Stimulated activated CD8-positive, alpha-beta memory T cell treated with anti-CD3 and anti-CD28 coated beads, Interleukin-2, amount 100 ng/mL, for 1 hour (primary cell): ENCODE measurements at regions not wholly inside any gene's neighbourhood (a gene's known extent, or its start where the extent isn't known, plus 50 kb on each side); places are given as distances from the start of the nearest gene placed in this dataset.
"Not testable (repeated sequence)": the region's sequence is repeated elsewhere in the genome, so short reads cannot be mapped to it uniquely, and the experiment has no call there.

Experiments
- DNase-seq, 2 donors: peaks; one replicate each; pipeline ENCODE4 v3.0.0-alpha.2; 2020; ENCODE audit warnings: low read depth in 2 of 2

- no peak for DNase-seq
These were observed 121.4 kb upstream of the NAA20 start for GRCh38 chr20:19895761-19896160.

GRCh38 chr20:19897891-19898290, 119.3 kb upstream of the NAA20 start:
- DNase-seq: no peak

- no peak for DNase-seq
These were observed 115.9 kb upstream of the NAA20 start for GRCh38 chr20:19901226-19901625.

- no peak for DNase-seq
These were observed 113.9 kb upstream of the NAA20 start for GRCh38 chr20:19903168-19903811.

GRCh38 chr20:19907326-19908056, 109.7 kb upstream of the NAA20 start:
- DNase-seq: no peak

- DNase-seq: no peak
These were observed 108.6 kb upstream of the NAA20 start for GRCh38 chr20:19908576-19908975.

GRCh38 chr20:19909725-19910124, 107.4 kb upstream of the NAA20 start:
- DNase-seq: no peak

- no peak for DNase-seq
These were observed 105.3 kb upstream of the NAA20 start for GRCh38 chr20:19911810-19912382.

- no peak for DNase-seq
These were observed 103.8 kb upstream of the NAA20 start for GRCh38 chr20:19913349-19913748.

GRCh38 chr20:19913927-19914614, 103.1 kb upstream of the NAA20 start:
- DNase-seq: no peak

- DNase-seq: no peak
These were observed 101.9 kb upstream of the NAA20 start for GRCh38 chr20:19915111-19915798.

- DNase-seq: no peak
These were observed 100.4 kb upstream of the NAA20 start for GRCh38 chr20:19916531-19917485.

- DNase-seq: no peak
These were observed 98.2 kb upstream of the NAA20 start for GRCh38 chr20:19918965-19919329.

- no peak for DNase-seq
These were observed 96.6 kb upstream of the NAA20 start for GRCh38 chr20:19920381-19921138.

GRCh38 chr20:19921284-19921793, 95.8 kb upstream of the NAA20 start:
- DNase-seq: no peak

- not testable (repeated sequence) for DNase-seq
These were observed 95.3 kb upstream of the NAA20 start for GRCh38 chr20:19921829-19922228.

GRCh38 chr20:19922716-19923115, 94.4 kb upstream of the NAA20 start:
- no peak for DNase-seq

- no peak for DNase-seq
These were observed 93.4 kb upstream of the NAA20 start for GRCh38 chr20:19923762-19924161.

GRCh38 chr20:19924255-19924654, 92.9 kb upstream of the NAA20 start:
- DNase-seq: no peak

GRCh38 chr20:19926591-19926990, 90.6 kb upstream of the NAA20 start:
- no peak for DNase-seq
